Esophagus muscularis mucosa (tissue), 4 donors: ENCODE measurements at regions not wholly inside any gene's neighbourhood (a gene's known extent, or its start where the extent isn't known, plus 50 kb on each side); places are given as distances from the start of the nearest gene placed in this dataset.

Source experiments
- DNase-seq: peaks from one replicate; pipeline ENCODE4 v3.0.0-alpha.2; 2017; ENCODE audit errors: extremely low spot score
- H3K27ac ChIP-seq, 4 donors: fragments of 200-600 bp; sonication (generic); replicated peaks in 1 of 4; 1 replicate in 3 of 4; 2 replicates in 1 of 4; pipeline ENCODE4 v1.5.1; 2016 to 2019; ENCODE audit warnings: mild to moderate bottlenecking in 1 of 4
- H3K27me3 ChIP-seq, 4 donors: fragments of 200-600 bp; sonication (generic); one replicate each; pipeline versions ENCODE4 v1.5.1 to v1.6.0; 2016 to 2019
- H3K36me3 ChIP-seq, 4 donors: fragments of 200-600 bp; sonication (generic); one replicate each; pipeline ENCODE4 v1.5.1; 2016 to 2019
- H3K4me1 ChIP-seq, 4 donors: fragments of 200-600 bp; sonication (generic); one replicate each; pipeline ENCODE4 v1.5.1; 2016 to 2019
- H3K4me3 ChIP-seq, 4 donors: fragments of 200-600 bp; sonication (generic); 1 replicate in 2 of 4; 2 replicates in 2 of 4; pipeline ENCODE4 v1.5.1; 2016 to 2019; ENCODE audit warnings: mild to moderate bottlenecking in 4 of 4, moderate library complexity in 1 of 4
- H3K9me3 ChIP-seq, 4 donors: fragments of 200-600 bp; sonication (generic); 1 replicate in 3 of 4; 2 replicates in 1 of 4; pipeline ENCODE4 v1.5.1; 2016 to 2019
- EP300 ChIP-seq: sonication (generic); formaldehyde crosslinking; IDR thresholded peaks from one replicate; pipeline ENCODE4 v1.6.1; 2017; ENCODE audit warnings: antibody characterized with exemption
- POLR2A ChIP-seq: fragments of 450-650 bp; IDR thresholded peaks from one replicate; pipeline ENCODE4 v1.6.1; 2017; ENCODE audit warnings: antibody characterized with exemption, moderate library complexity, mild to moderate bottlenecking, low read depth
- POLR2AphosphoS5 ChIP-seq, 2 donors: sonication (generic); formaldehyde crosslinking; IDR thresholded peaks; one replicate each; pipeline ENCODE4 v1.6.1; 2017; ENCODE audit warnings: antibody characterized with exemption in 2 of 2
- WGBS: methylation state at CpG from one replicate; pipeline ENCODE4 v1.1.5; 2018; 5-methylcytosine and 5-hydroxymethylcytosine counted together
- intact Hi-C: fragments of 100-400 bp; cut with DNase I; formaldehyde crosslinking; loops from one replicate; pipeline ENCODE4 v1.15.1; 2023
- TF ChIP-seq, protein P1 (sequence below), 3 experiments: fragments of 200-600 bp in 2 of 3; fragments of 450-650 bp in 1 of 3; sonication (generic) in 2 of 3; IDR thresholded peaks; one replicate each; pipeline ENCODE4 v1.5.1; 2017 to 2019; ENCODE audit warnings: antibody characterized with exemption in 3 of 3, mild to moderate bottlenecking in 2 of 3, moderate library complexity in 1 of 3

DNA sequence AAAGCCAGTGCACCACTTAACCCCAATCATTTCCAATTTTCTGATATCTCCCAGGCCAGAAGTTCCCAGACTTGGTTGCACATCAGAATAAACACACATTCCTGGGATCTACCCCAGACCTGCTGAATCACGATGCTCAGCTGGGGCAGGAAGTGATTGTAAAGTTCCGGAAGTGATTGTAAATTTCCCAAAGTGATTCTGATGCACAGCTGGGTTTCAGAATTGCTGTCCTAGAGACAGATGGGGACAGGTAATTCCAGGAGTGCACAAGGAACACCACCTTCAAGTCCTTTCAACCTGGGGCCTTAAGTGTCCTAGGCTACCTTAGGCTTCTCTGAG, 104.2 kb upstream of the EEPD1 start:
- no peak for DNase-seq
- WGBS = 67% methylated on average over 2 of the region's 2 CpGs
- TF ChIP-seq POLR2A (no peak), EP300 (no peak), POLR2AphosphoS5 (IDR thresholded peaks at IDR 0.05) (no peak)
- TF ChIP-seq, protein P1, sequence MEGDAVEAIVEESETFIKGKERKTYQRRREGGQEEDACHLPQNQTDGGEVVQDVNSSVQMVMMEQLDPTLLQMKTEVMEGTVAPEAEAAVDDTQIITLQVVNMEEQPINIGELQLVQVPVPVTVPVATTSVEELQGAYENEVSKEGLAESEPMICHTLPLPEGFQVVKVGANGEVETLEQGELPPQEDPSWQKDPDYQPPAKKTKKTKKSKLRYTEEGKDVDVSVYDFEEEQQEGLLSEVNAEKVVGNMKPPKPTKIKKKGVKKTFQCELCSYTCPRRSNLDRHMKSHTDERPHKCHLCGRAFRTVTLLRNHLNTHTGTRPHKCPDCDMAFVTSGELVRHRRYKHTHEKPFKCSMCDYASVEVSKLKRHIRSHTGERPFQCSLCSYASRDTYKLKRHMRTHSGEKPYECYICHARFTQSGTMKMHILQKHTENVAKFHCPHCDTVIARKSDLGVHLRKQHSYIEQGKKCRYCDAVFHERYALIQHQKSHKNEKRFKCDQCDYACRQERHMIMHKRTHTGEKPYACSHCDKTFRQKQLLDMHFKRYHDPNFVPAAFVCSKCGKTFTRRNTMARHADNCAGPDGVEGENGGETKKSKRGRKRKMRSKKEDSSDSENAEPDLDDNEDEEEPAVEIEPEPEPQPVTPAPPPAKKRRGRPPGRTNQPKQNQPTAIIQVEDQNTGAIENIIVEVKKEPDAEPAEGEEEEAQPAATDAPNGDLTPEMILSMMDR (IDR thresholded peaks at IDR 0.05) = no peak
- peaks cover 31 to 45% (median 42%) of the 10 kb centered on the region in 4 donors for H3K4me1 ChIP-seq
- intact Hi-C loops = no loop called here
- H3K9me3 ChIP-seq = no peaks in the 10 kb centered on the region
- no peak overlapping the region for H3K4me3 ChIP-seq
- no peaks in the 10 kb centered on the region for H3K27me3 ChIP-seq
- no peak overlapping the region for H3K27ac ChIP-seq
- H3K36me3 ChIP-seq = no peaks in the 10 kb centered on the region

DNA sequence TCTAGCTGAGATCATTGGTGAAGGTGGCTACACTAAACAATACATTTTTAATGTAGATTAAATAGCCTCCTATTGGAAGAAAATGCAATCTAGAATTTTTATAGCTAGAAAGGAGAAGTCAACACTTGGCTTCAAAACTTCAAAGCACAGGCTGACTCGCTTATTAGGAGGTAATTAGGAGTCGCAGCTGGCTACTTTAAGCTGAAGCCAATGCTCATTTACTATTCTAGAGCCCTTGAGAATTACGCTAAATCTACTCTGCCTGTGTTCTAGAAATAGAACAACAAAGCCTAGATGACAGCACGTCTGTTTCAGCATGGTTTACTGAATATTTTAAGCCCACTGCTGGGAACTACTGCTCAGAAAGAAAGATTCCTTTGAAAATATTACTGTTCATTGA, 101.6 kb upstream of the EEPD1 start:
- DNase-seq = no peak
- H3K36me3 ChIP-seq = no peaks in the 10 kb centered on the region
- H3K9me3 ChIP-seq = no peaks in the 10 kb centered on the region
- peaks cover 21 to 23% (median 22%) of the 10 kb centered on the region in 4 donors for H3K4me1 ChIP-seq
- WGBS = 83% methylated on average over 4 of the region's 4 CpGs
- intact Hi-C loops = no loop called here
- H3K4me3 ChIP-seq = no peak overlapping the region
- TF ChIP-seq POLR2A = no peak
- TF ChIP-seq, protein P1 (IDR thresholded peaks at IDR 0.05) = no peak
- no peak for TF ChIP-seq POLR2AphosphoS5 (IDR thresholded peaks at IDR 0.05)
- no peak for TF ChIP-seq EP300
- no peaks in the 10 kb centered on the region for H3K27me3 ChIP-seq
- H3K27ac ChIP-seq = no peak overlapping the region

DNA sequence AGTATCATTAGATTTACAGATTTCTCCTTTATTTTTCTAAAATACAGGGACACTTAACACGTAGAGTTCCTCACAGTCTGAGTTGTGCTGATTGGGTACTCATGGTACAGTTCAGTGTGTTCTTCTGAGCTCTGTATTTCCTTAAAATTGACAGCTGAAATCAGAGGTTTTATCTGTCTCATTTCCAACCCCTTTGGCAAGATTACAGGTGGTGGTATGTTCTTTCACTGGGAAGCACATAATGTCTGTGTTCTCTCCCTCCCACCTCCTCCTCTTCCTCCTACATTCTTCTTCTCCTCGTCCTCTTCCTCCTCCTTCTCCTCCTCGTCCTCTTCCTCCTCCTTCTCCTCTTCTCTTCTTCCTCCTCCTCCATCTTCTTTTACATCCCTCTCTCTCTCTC, 99.5 kb upstream of the EEPD1 start:
- Histone ChIP-seq H3K27me3 (no peaks in the 10 kb centered on the region), H3K4me1 (peaks cover 5 to 8% (median 6%) of the 10 kb centered on the region in 4 donors), H3K9me3 (no peaks in the 10 kb centered on the region), H3K36me3 (no peaks in the 10 kb centered on the region), H3K4me3 (no peak overlapping the region), H3K27ac (no peak overlapping the region)
- WGBS = 82% methylated on average over 3 of the region's 3 CpGs
- intact Hi-C loops = no loop called here
- no peak for DNase-seq
- no peak for TF ChIP-seq POLR2A
- no peak for TF ChIP-seq EP300
- TF ChIP-seq POLR2AphosphoS5 (IDR thresholded peaks at IDR 0.05) = no peak
- TF ChIP-seq, protein P1 (IDR thresholded peaks at IDR 0.05) = no peak

- no peak for DNase-seq
- H3K27ac ChIP-seq = no peak overlapping the region
- WGBS = 87% methylated on average over 2 of the region's 2 CpGs
- no peak overlapping the region for H3K4me3 ChIP-seq
- H3K36me3 ChIP-seq = no peaks in the 10 kb centered on the region
- H3K4me1 ChIP-seq = no peaks in the 10 kb centered on the region
- TF ChIP-seq, protein P1 (IDR thresholded peaks at IDR 0.05) = no peak
- TF ChIP-seq POLR2AphosphoS5 (IDR thresholded peaks at IDR 0.05) (no peak), POLR2A (no peak), EP300 (no peak)
- no peaks in the 10 kb centered on the region for H3K27me3 ChIP-seq
- intact Hi-C loops = no loop called here
- no peaks in the 10 kb centered on the region for H3K9me3 ChIP-seq
These were observed 98.4 kb upstream of the EEPD1 start for GRCh38 chr7:36054637-36055036.

DNA sequence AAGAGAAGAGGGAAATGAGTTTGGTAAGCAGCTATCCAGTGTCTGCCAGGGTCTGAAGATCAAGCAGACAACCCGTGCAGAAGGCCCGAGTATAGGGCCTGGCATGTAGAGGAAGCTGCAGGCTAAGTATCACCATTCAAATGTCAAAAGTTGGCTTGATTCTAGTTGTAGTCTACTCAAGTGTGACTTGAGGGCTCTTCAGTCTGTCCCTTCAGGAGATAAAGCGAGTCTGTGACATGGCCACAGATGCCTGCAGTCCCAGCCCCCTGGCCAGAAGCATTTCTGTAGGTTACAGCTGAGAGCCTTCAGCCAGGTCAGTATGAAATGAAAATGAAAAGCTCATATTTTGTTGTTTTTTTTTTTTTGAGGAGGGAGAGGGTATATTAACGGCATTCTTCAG, 97.8 kb upstream of the EEPD1 start:
- TF ChIP-seq POLR2A (no peak), EP300 (no peak), POLR2AphosphoS5 (IDR thresholded peaks at IDR 0.05) (no peak)
- TF ChIP-seq, protein P1 (IDR thresholded peaks at IDR 0.05) = no peak
- no peaks in the 10 kb centered on the region for H3K9me3 ChIP-seq
- WGBS = 97% methylated on average over 4 of the region's 4 CpGs
- no peak overlapping the region for H3K27ac ChIP-seq
- H3K4me3 ChIP-seq = no peak overlapping the region
- no peak for DNase-seq
- intact Hi-C loops = no loop called here
- no peaks in the 10 kb centered on the region for H3K27me3 ChIP-seq
- no peaks in the 10 kb centered on the region for H3K4me1 ChIP-seq
- H3K36me3 ChIP-seq = no peaks in the 10 kb centered on the region
